ENCODE measurements at regions not wholly inside any gene's neighbourhood (a gene's known extent, or its start where the extent isn't known, plus 50 kb on each side); places are given as distances from the start of the nearest gene placed in this dataset.
"Not testable (repeated sequence)": the region's sequence is repeated elsewhere in the genome, so short reads cannot be mapped to it uniquely, and the experiment has no call there.

- H3K27ac ChIP-seq (ENCODE audit: insufficient read depth in 1 of 2, low read depth in 1 of 2, low read length in 2 of 2, poor library complexity in 1 of 2, severe bottlenecking in 2 of 2); CTCF ChIA-PET; H3K9me3 ChIP-seq (ENCODE audit: control extremely low read depth in 1 of 5, control insufficient read depth in 4 of 5, insufficient read depth in 2 of 5, low read depth in 1 of 5, low read length in 4 of 5); H3K4me1 ChIP-seq (ENCODE audit: control extremely low read depth in 1 of 4, control insufficient read depth in 4 of 4, insufficient read depth in 4 of 4, low read length in 3 of 4); POLR2A ChIA-PET; DNase-seq; H3K27me3 ChIP-seq (replicated peaks in 2 of 5; ENCODE audit: control insufficient read depth in 4 of 5, insufficient read depth in 5 of 5, low read length in 4 of 5); H3K36me3 ChIP-seq (ENCODE audit: control insufficient read depth in 4 of 4, insufficient read depth in 4 of 4, low read length in 3 of 4); H3K4me3 ChIP-seq (ENCODE audit: control insufficient read depth in 1 of 7, extremely low read depth in 1 of 7, insufficient read depth in 4 of 7, low read depth in 2 of 7, low read length in 6 of 7): not testable (repeated sequence)
- WGBS (ENCODE audit: insufficient coverage): no CpG with 5 or more reads among the region's 6 CpGs
Observed at GRCh38 chr17:16842346-16842745, 129.6 kb downstream of the TNFRSF13B start.

GRCh38 chr17:16841896-16842295 is 130.0 kb downstream of the TNFRSF13B start:
- POLR2A ChIA-PET; H3K4me3 ChIP-seq (ENCODE audit: control insufficient read depth in 1 of 7, extremely low read depth in 1 of 7, insufficient read depth in 4 of 7, low read depth in 2 of 7, low read length in 6 of 7); H3K4me1 ChIP-seq (ENCODE audit: control extremely low read depth in 1 of 4, control insufficient read depth in 4 of 4, insufficient read depth in 4 of 4, low read length in 3 of 4); H3K27ac ChIP-seq (ENCODE audit: insufficient read depth in 1 of 2, low read depth in 1 of 2, low read length in 2 of 2, poor library complexity in 1 of 2, severe bottlenecking in 2 of 2); H3K36me3 ChIP-seq (ENCODE audit: control insufficient read depth in 4 of 4, insufficient read depth in 4 of 4, low read length in 3 of 4); DNase-seq; CTCF ChIA-PET; H3K27me3 ChIP-seq (replicated peaks in 2 of 5; ENCODE audit: control insufficient read depth in 4 of 5, insufficient read depth in 5 of 5, low read length in 4 of 5); H3K9me3 ChIP-seq (ENCODE audit: control extremely low read depth in 1 of 5, control insufficient read depth in 4 of 5, insufficient read depth in 2 of 5, low read depth in 1 of 5, low read length in 4 of 5): not testable (repeated sequence)
- WGBS (ENCODE audit: insufficient coverage): no CpG with 5 or more reads among the region's 10 CpGs

- H3K27me3 ChIP-seq (replicated peaks in 2 of 5; ENCODE audit: control insufficient read depth in 4 of 5, insufficient read depth in 5 of 5, low read length in 4 of 5); H3K36me3 ChIP-seq (ENCODE audit: control insufficient read depth in 4 of 4, insufficient read depth in 4 of 4, low read length in 3 of 4); H3K4me1 ChIP-seq (ENCODE audit: control extremely low read depth in 1 of 4, control insufficient read depth in 4 of 4, insufficient read depth in 4 of 4, low read length in 3 of 4); CTCF ChIA-PET; H3K4me3 ChIP-seq (ENCODE audit: control insufficient read depth in 1 of 7, extremely low read depth in 1 of 7, insufficient read depth in 4 of 7, low read depth in 2 of 7, low read length in 6 of 7); H3K9me3 ChIP-seq (ENCODE audit: control extremely low read depth in 1 of 5, control insufficient read depth in 4 of 5, insufficient read depth in 2 of 5, low read depth in 1 of 5, low read length in 4 of 5); POLR2A ChIA-PET; H3K27ac ChIP-seq (ENCODE audit: insufficient read depth in 1 of 2, low read depth in 1 of 2, low read length in 2 of 2, poor library complexity in 1 of 2, severe bottlenecking in 2 of 2); DNase-seq: not testable (repeated sequence)
- no CpG with 5 or more reads among the region's 9 CpGs for WGBS (ENCODE audit: insufficient coverage)
Observed at GRCh38 chr17:16840219-16840618, 131.7 kb downstream of the TNFRSF13B start.

GRCh38 chr17:16839242-16840175 is 132.4 kb downstream of the TNFRSF13B start:
- H3K36me3 ChIP-seq (ENCODE audit: control insufficient read depth in 4 of 4, insufficient read depth in 4 of 4, low read length in 3 of 4); H3K27me3 ChIP-seq (replicated peaks in 2 of 5; ENCODE audit: control insufficient read depth in 4 of 5, insufficient read depth in 5 of 5, low read length in 4 of 5); H3K27ac ChIP-seq (ENCODE audit: insufficient read depth in 1 of 2, low read depth in 1 of 2, low read length in 2 of 2, poor library complexity in 1 of 2, severe bottlenecking in 2 of 2); CTCF ChIA-PET; POLR2A ChIA-PET; DNase-seq; H3K4me3 ChIP-seq (ENCODE audit: control insufficient read depth in 1 of 7, extremely low read depth in 1 of 7, insufficient read depth in 4 of 7, low read depth in 2 of 7, low read length in 6 of 7); H3K9me3 ChIP-seq (ENCODE audit: control extremely low read depth in 1 of 5, control insufficient read depth in 4 of 5, insufficient read depth in 2 of 5, low read depth in 1 of 5, low read length in 4 of 5); H3K4me1 ChIP-seq (ENCODE audit: control extremely low read depth in 1 of 4, control insufficient read depth in 4 of 4, insufficient read depth in 4 of 4, low read length in 3 of 4): not testable (repeated sequence)
- no CpG with 5 or more reads among the region's 16 CpGs for WGBS (ENCODE audit: insufficient coverage)

- H3K27ac ChIP-seq (ENCODE audit: insufficient read depth in 1 of 2, low read depth in 1 of 2, low read length in 2 of 2, poor library complexity in 1 of 2, severe bottlenecking in 2 of 2); H3K36me3 ChIP-seq (ENCODE audit: control insufficient read depth in 4 of 4, insufficient read depth in 4 of 4, low read length in 3 of 4); H3K4me3 ChIP-seq (ENCODE audit: control insufficient read depth in 1 of 7, extremely low read depth in 1 of 7, insufficient read depth in 4 of 7, low read depth in 2 of 7, low read length in 6 of 7); DNase-seq; H3K9me3 ChIP-seq (ENCODE audit: control extremely low read depth in 1 of 5, control insufficient read depth in 4 of 5, insufficient read depth in 2 of 5, low read depth in 1 of 5, low read length in 4 of 5); H3K27me3 ChIP-seq (replicated peaks in 2 of 5; ENCODE audit: control insufficient read depth in 4 of 5, insufficient read depth in 5 of 5, low read length in 4 of 5); H3K4me1 ChIP-seq (ENCODE audit: control extremely low read depth in 1 of 4, control insufficient read depth in 4 of 4, insufficient read depth in 4 of 4, low read length in 3 of 4); POLR2A ChIA-PET; CTCF ChIA-PET: not testable (repeated sequence)
- WGBS (ENCODE audit: insufficient coverage): no CpG with 5 or more reads among the region's 6 CpGs
Observed at GRCh38 chr17:16838795-16839194, 133.1 kb downstream of the TNFRSF13B start.

- CTCF ChIA-PET, POLR2A ChIA-PET, DNase-seq: not testable (repeated sequence)
Observed at GRCh38 chr17:16838287-16838686, 133.6 kb downstream of the TNFRSF13B start.

GRCh38 chr17:16837468-16838266 is 134.3 kb downstream of the TNFRSF13B start:
- POLR2A ChIA-PET; H3K36me3 ChIP-seq (ENCODE audit: control insufficient read depth in 4 of 4, insufficient read depth in 4 of 4, low read length in 3 of 4): not testable (repeated sequence)
- WGBS (ENCODE audit: insufficient coverage): 100% methylated on average over 1 of the region's 11 CpGs

More at GRCh38 chr17:16838287-16838686, 133.6 kb downstream of the TNFRSF13B start:
- not testable (repeated sequence) for H3K4me1 ChIP-seq (ENCODE audit: control extremely low read depth in 1 of 4, control insufficient read depth in 4 of 4, insufficient read depth in 4 of 4, low read length in 3 of 4); H3K36me3 ChIP-seq (ENCODE audit: control insufficient read depth in 4 of 4, insufficient read depth in 4 of 4, low read length in 3 of 4); H3K4me3 ChIP-seq (ENCODE audit: control insufficient read depth in 1 of 7, extremely low read depth in 1 of 7, insufficient read depth in 4 of 7, low read depth in 2 of 7, low read length in 6 of 7); H3K9me3 ChIP-seq (ENCODE audit: control extremely low read depth in 1 of 5, control insufficient read depth in 4 of 5, insufficient read depth in 2 of 5, low read depth in 1 of 5, low read length in 4 of 5); H3K27ac ChIP-seq (ENCODE audit: insufficient read depth in 1 of 2, low read depth in 1 of 2, low read length in 2 of 2, poor library complexity in 1 of 2, severe bottlenecking in 2 of 2); H3K27me3 ChIP-seq (replicated peaks in 2 of 5; ENCODE audit: control insufficient read depth in 4 of 5, insufficient read depth in 5 of 5, low read length in 4 of 5)
- WGBS (ENCODE audit: insufficient coverage): 90% methylated on average over 2 of the region's 9 CpGs

More at GRCh38 chr17:16837468-16838266, 134.3 kb downstream of the TNFRSF13B start:
- H3K4me1 ChIP-seq (ENCODE audit: control extremely low read depth in 1 of 4, control insufficient read depth in 4 of 4, insufficient read depth in 4 of 4, low read length in 3 of 4); H3K4me3 ChIP-seq (ENCODE audit: control insufficient read depth in 1 of 7, extremely low read depth in 1 of 7, insufficient read depth in 4 of 7, low read depth in 2 of 7, low read length in 6 of 7); H3K27me3 ChIP-seq (replicated peaks in 2 of 5; ENCODE audit: control insufficient read depth in 4 of 5, insufficient read depth in 5 of 5, low read length in 4 of 5); DNase-seq; CTCF ChIA-PET; H3K27ac ChIP-seq (ENCODE audit: insufficient read depth in 1 of 2, low read depth in 1 of 2, low read length in 2 of 2, poor library complexity in 1 of 2, severe bottlenecking in 2 of 2); H3K9me3 ChIP-seq (ENCODE audit: control extremely low read depth in 1 of 5, control insufficient read depth in 4 of 5, insufficient read depth in 2 of 5, low read depth in 1 of 5, low read length in 4 of 5): not testable (repeated sequence)

Data from common myeloid progenitor, CD34-positive (primary cell).